IPS DF 6.9 (cell line): ENCODE measurements at regions not wholly inside any gene's neighbourhood (a gene's known extent, or its start where the extent isn't known, plus 50 kb on each side); places are given as distances from the start of the nearest gene placed in this dataset.

Experiments
- DNase-seq: peaks from one replicate; pipeline ENCODE4 v3.0.0-alpha.2; 2013; ENCODE audit warnings: low read depth, low spot score
- H3K27ac ChIP-seq: one replicate; pipeline ENCODE4 v1.5.1; 2013; ENCODE audit warnings: low read length, control low read depth
- H3K27me3 ChIP-seq: 2 replicates; pipeline ENCODE4 v1.6.1; 2013; ENCODE audit warnings: mild to moderate bottlenecking, low read length; ENCODE audit not compliant: control insufficient read depth, insufficient read depth
- H3K36me3 ChIP-seq: 2 replicates; pipeline ENCODE4 v1.6.1; 2013; ENCODE audit warnings: low read length; ENCODE audit not compliant: control insufficient read depth, insufficient read depth
- H3K4me1 ChIP-seq: 2 replicates; pipeline ENCODE4 v1.6.1; 2013; ENCODE audit warnings: low read length; ENCODE audit not compliant: control insufficient read depth, insufficient read depth
- H3K4me3 ChIP-seq: 2 replicates; pipeline ENCODE4 v1.5.1; 2013; ENCODE audit warnings: mild to moderate bottlenecking, low read length
- H3K9me3 ChIP-seq: 2 replicates; pipeline ENCODE4 v1.6.1; 2013; ENCODE audit warnings: low read length, inconsistent platforms; ENCODE audit not compliant: control insufficient read depth, insufficient read depth
- WGBS: extraction: QIAGEN DNeasy Blood & Tissue Kit; methylation state at CpG from one replicate; pipeline ENCODE4 v1.1.7; 2013; ENCODE audit warnings: mixed read lengths, missing lambda C conversion rate; ENCODE audit not compliant: insufficient read length, insufficient coverage; 5-methylcytosine and 5-hydroxymethylcytosine counted together

DNA sequence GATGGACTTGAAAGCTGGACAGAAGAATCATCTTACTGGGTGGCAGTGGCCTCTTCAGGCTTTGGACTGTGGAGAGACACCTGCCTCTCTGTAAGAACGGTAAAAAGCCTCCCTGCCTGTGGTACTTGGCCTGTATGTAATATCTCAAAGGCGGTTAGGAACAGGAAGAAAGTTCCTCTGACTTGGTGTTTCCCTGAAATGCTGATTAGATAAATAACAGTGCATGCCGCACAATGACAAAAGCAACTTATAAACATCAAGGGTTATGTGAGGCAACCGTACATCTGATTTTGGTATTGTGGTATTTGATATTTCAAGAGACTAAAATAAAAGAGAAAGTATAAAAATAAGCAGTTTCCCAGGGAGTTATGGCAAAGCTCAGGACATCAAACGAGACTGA, 92.4 kb upstream of the SORBS2 start:
- Histone ChIP-seq H3K36me3 (no peaks in the 10 kb centered on the region), H3K9me3 (no peaks in the 10 kb centered on the region), H3K27ac (no peak overlapping the region), H3K4me1 (no peaks in the 10 kb centered on the region), H3K27me3 (no peaks in the 10 kb centered on the region), H3K4me3 (no peak overlapping the region)
- WGBS = no CpG with 5 or more reads among the region's 5 CpGs
- no peak for DNase-seq

DNA sequence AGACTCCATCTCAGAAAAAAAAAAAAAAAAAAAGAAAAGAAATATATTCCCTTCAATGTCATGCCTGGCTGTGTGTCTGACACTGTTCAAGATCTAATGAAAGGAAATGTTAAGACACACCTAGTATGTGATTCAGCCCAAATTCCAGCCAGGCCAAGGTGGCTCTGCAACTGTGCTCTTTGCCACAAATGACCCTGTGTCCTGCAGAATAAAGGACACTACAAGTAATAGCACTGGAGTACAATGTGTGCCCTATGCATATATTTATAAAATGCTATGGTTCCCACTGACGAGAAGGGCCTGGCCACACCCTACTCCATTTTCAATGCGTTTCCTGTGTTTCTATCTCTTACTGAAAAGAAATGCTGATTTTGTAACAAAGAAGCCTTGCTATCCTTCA, 98.0 kb upstream of the SORBS2 start:
- Histone ChIP-seq H3K4me1 (peaks cover 2% of the 10 kb centered on the region), H3K36me3 (no peaks in the 10 kb centered on the region), H3K9me3 (no peaks in the 10 kb centered on the region), H3K27ac (no peak overlapping the region), H3K4me3 (no peak overlapping the region), H3K27me3 (no peaks in the 10 kb centered on the region)
- no peak for DNase-seq
- WGBS = no CpG with 5 or more reads among the region's 2 CpGs

DNA sequence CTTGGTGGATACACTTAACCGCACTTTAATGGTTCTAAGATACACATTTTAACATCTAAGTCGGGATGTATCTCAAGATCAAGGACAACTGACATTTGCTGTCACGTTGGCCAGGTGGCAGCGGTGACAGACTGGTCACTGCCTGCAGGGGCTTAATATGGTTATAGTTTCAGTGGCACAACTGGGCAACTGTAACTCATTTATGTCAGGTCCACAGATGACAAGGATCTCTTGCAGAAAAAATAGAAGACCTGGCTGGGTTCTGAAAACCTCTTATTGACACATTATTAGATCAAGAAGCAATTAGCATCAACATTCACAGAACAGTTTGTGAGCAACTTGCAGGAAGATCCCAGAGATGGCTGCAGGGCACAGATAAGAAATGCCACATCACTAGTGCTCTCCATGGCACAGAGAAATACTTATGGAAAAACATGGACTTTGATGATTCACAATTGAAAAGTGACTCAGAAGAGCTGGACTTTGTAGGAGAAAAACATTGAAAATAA, 99.6 kb upstream of the SORBS2 start:
- H3K9me3 ChIP-seq = no peaks in the 10 kb centered on the region
- no peak overlapping the region for H3K4me3 ChIP-seq
- no peaks in the 10 kb centered on the region for H3K36me3 ChIP-seq
- H3K27ac ChIP-seq = no peak overlapping the region
- no peak for DNase-seq
- H3K27me3 ChIP-seq = no peaks in the 10 kb centered on the region
- H3K4me1 ChIP-seq = peaks cover 2% of the 10 kb centered on the region
- no CpG with 5 or more reads among the region's 4 CpGs for WGBS

DNA sequence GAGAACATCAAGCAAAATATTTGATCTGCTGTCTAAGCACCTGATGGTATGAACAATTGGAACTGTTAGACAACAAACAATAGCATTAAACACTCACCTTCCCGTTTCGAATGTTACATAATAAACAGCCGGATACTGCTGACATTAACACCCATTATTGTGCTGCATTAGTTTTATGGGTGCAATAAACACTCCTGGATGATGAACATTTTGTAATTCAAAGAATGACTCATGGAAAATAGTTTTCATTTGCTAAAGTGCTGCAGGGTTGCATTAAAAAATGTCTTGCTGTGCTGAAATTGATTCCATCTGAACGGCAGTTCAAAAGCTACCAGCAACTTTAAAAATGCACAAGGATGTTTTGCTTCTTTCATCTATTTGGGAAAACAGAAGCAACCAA, 100.8 kb upstream of the SORBS2 start:
- no CpG with 5 or more reads among the region's 4 CpGs for WGBS
- Histone ChIP-seq H3K9me3 (no peaks in the 10 kb centered on the region), H3K4me3 (no peak overlapping the region), H3K36me3 (no peaks in the 10 kb centered on the region), H3K27me3 (no peaks in the 10 kb centered on the region), H3K27ac (no peak overlapping the region), H3K4me1 (peaks cover 2% of the 10 kb centered on the region)
- DNase-seq = no peak

DNA sequence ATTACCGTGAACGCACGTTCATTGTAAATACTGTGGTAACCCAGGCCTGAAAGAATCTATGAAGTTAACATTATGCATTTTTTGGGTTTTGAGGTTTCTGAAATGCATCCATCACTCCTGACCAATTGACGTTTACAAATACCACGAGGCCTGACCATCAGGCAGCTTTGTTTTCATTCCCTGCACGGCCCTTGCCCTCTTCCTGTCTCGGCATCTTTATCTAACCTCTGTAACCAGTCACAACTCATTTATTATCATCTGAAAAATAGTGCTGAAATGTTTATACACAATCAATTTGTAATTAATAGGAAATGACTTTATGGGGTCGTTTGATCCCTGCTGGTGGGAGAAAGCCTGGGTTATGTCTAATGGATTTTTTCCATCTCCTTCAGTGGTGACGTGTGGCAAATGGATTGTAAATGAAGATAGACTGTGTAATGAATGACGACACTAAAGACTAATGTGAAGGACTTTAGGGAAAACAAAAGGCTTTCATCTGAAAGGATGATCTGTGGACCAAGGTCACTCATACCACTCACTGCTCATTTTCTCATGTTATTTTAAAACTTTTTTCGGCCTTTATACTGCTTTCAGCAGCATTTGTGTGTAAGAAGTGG, 102.7 kb upstream of the SORBS2 start:
- no CpG with 5 or more reads among the region's 11 CpGs for WGBS
- Histone ChIP-seq H3K4me3 (no peak overlapping the region), H3K36me3 (no peaks in the 10 kb centered on the region), H3K27me3 (no peaks in the 10 kb centered on the region), H3K9me3 (no peaks in the 10 kb centered on the region), H3K4me1 (peaks cover 2% of the 10 kb centered on the region), H3K27ac (no peak overlapping the region)
- DNase-seq = no peak

DNA sequence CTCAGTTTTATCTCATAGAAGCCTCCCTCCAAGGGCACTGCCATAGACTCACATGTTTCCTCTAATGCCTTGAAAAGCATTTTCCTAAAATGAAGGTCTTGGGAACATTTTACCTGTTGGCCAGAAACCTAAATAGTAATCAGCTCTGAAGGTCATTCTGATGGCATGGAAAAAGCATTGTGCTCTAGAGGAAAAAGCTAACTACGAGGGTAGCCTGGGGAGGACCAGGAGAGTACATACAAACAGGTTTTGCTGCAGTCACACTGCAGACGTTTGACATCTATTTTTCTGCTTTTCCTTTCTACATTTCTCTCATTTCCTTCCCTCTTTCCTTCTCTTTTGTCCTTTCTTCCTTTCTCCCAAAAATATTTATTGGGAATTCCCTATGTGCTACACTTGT, 103.3 kb upstream of the SORBS2 start:
- H3K4me3 ChIP-seq = no peak overlapping the region
- no peak overlapping the region for H3K27ac ChIP-seq
- no peaks in the 10 kb centered on the region for H3K9me3 ChIP-seq
- DNase-seq = no peak
- no peaks in the 10 kb centered on the region for H3K36me3 ChIP-seq
- H3K27me3 ChIP-seq = no peaks in the 10 kb centered on the region
- no peaks in the 10 kb centered on the region for H3K4me1 ChIP-seq
- WGBS = no CpG with 5 or more reads among the region's 2 CpGs

DNA sequence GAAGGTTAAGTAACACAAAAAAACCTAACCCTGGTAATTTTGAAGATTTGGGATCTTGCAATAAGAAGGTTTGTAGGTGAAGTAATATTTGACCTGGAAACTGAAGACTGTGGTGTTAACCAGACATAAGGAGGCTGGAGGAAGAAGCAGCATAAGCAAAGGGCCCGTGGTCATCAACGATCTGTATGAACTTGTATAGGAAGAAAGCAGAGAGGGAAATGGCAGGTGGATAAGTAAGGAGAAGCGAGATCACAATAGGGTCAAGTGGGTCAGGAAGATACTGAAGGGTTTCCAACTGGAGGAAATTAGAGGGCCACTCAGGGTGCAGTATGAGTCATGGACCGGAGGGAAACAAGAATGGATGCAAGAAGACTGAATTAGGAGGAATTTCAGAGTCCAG, 103.8 kb upstream of the SORBS2 start:
- Histone ChIP-seq H3K27ac (no peak overlapping the region), H3K36me3 (no peaks in the 10 kb centered on the region), H3K4me1 (no peaks in the 10 kb centered on the region), H3K9me3 (no peaks in the 10 kb centered on the region), H3K4me3 (no peak overlapping the region), H3K27me3 (no peaks in the 10 kb centered on the region)
- no peak for DNase-seq
- WGBS = no CpG with 5 or more reads among the region's 4 CpGs

DNA sequence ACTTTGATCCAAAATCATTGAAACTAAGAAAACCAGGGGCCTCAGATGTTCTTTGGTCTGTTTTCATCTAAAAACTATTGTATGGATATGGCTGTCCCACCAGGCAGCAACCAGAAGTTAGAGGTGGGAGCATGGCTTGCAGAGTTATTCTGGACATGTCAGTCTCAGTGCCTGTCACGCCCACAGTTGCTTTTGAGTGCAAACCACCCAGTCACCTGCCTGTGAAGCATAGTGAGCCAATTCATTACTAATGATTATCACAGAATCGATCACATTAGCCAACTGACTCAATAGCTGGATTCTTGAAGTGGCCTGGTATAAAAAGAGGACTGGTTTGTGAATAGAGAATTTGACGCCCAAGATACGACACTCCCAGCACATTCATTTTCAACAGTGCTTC, 104.2 kb upstream of the SORBS2 start:
- Histone ChIP-seq H3K4me3 (no peak overlapping the region), H3K4me1 (no peaks in the 10 kb centered on the region), H3K36me3 (no peaks in the 10 kb centered on the region), H3K27ac (no peak overlapping the region), H3K27me3 (no peaks in the 10 kb centered on the region), H3K9me3 (no peaks in the 10 kb centered on the region)
- no peak for DNase-seq
- no CpG with 5 or more reads among the region's 4 CpGs for WGBS

DNA sequence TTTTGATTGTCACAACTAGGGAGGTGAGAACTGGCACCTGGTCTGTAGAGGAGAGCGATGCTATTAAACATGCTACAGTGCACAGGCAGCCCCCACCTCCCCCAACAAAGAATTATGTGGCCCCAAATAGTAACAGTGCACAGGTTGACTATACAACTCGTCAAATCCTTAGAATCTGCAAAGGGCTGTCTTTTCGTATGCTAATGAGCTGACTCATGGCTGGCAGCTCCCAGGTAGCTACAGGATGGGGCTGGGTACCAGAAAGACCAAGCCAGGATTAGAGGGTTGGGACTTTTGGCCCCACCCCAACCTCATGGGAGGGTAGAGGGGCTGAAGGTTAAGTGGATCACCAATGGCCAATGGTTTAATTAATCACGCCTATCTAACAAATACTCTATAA, 104.7 kb upstream of the SORBS2 start:
- Histone ChIP-seq H3K36me3 (no peaks in the 10 kb centered on the region), H3K4me1 (no peaks in the 10 kb centered on the region), H3K27ac (no peak overlapping the region), H3K27me3 (no peaks in the 10 kb centered on the region), H3K9me3 (no peaks in the 10 kb centered on the region), H3K4me3 (no peak overlapping the region)
- no CpG with 5 or more reads among the region's 4 CpGs for WGBS
- no peak for DNase-seq

DNA sequence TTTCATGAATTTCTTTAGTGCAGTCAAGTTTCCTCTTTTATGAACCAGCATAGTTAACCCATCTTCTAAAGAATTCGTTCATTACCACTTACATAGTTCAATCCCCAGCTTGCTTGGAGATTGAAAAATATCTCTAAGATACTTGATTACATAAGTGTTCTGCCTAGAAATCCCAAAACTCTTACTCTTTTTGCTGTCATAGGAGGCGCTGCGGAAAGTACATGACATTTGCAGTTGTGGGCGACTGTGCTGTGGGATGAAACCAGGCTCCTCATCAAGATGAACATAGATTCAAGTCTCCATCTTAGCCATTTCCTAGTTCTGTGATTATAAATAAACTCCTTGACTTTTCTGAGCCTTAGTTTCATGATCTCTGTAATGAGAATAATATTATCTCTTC, 107.1 kb upstream of the SORBS2 start:
- WGBS = no CpG with 5 or more reads among the region's 4 CpGs
- H3K36me3 ChIP-seq = no peaks in the 10 kb centered on the region
- no peaks in the 10 kb centered on the region for H3K9me3 ChIP-seq
- H3K4me1 ChIP-seq = no peaks in the 10 kb centered on the region; the same call in 1 of the 2 replicates
- no peak overlapping the region for H3K27ac ChIP-seq
- no peak overlapping the region for H3K4me3 ChIP-seq
- no peaks in the 10 kb centered on the region for H3K27me3 ChIP-seq
- no peak for DNase-seq

DNA sequence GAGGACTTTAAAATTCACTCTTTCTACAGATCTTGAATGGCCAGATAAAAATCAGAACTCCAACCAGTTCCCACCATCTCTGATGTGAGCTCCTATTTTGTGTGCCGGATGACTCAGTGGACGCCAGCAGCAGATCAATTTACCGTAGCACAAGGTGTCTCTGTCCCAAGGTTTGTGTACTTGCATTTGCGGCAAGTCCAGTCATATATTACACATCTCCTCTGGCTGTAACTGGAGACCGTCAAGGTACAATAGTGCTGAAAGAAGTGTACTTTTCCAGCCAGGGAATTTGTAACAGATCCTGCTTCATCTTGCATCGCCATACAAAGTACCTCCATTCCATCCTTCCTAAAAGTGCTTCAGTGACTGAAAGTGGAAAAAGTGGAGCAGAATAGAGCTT, 108.2 kb upstream of the SORBS2 start:
- no peak for DNase-seq
- no peaks in the 10 kb centered on the region for H3K27me3 ChIP-seq
- no CpG with 5 or more reads among the region's 6 CpGs for WGBS

More for the DNA sequence above, 108.2 kb upstream of the SORBS2 start:
- H3K9me3 ChIP-seq = no peaks in the 10 kb centered on the region
- H3K4me3 ChIP-seq = no peak overlapping the region
- no peaks in the 10 kb centered on the region for H3K36me3 ChIP-seq
- H3K4me1 ChIP-seq = no peaks in the 10 kb centered on the region; the same call in 1 of the 2 replicates
- no peak overlapping the region for H3K27ac ChIP-seq
